GM18519 (cell line): ENCODE measurements at regions not wholly inside any gene's neighbourhood (a gene's known extent, or its start where the extent isn't known, plus 50 kb on each side); places are given as distances from the start of the nearest gene placed in this dataset.
"Not testable (repeated sequence)": the region's sequence is repeated elsewhere in the genome, so short reads cannot be mapped to it uniquely, and the experiment has no call there.

ENCODE experiments used
- ATAC-seq: cut with Tn5 transposase; IDR thresholded peaks from one replicate; pipeline ENCODE4 v1.9.1; 2021; ENCODE audit warnings: mild to moderate bottlenecking, moderate library complexity; ENCODE audit not compliant: unreplicated experiment, low FRiP score

GRCh38 chr10:8304861-8305260 is 250.4 kb downstream of the GATA3 start:
- no peak for ATAC-seq

DNA sequence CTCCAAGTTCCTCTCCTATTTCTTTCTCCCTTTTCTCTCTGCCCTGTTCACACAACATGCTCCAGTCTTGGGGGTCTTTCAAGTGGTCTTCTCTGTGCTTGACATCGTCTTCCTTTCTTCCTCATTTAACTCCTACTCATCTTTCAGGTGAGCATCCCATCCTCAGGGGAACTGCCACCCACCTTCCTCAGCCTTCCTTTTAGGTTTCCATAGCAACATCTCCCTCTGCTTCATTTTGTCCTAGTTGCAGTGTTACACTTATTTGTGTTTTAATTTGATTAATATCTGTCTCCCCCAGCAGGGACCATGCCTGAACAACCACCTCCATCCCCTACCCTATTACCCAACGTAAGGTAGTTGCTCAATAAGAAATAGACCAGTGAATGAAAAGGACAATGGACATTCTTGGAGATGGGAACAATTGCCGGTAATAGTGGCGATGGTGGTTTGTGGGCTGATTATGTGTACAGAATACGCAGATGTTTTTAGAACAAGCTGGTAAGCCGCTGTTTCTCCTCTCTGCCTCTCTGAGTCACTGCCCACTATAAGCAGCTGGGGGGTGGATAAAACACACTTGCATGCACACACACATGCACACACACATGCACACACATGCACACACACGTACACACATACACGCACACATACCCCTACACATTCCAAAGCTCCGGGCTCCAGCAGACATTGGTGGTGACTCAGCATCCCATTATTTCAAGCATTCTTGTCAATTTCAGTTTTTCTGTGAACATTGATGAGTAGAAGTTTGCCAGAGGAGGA is 251.6 kb downstream of the GATA3 start:
- no peak for ATAC-seq

- ATAC-seq = no peak
Measured at GRCh38 chr10:8306685-8307364, 252.3 kb downstream of the GATA3 start.

- ATAC-seq = no peak
Measured at GRCh38 chr10:8310930-8311329, 256.4 kb downstream of the GATA3 start.

DNA sequence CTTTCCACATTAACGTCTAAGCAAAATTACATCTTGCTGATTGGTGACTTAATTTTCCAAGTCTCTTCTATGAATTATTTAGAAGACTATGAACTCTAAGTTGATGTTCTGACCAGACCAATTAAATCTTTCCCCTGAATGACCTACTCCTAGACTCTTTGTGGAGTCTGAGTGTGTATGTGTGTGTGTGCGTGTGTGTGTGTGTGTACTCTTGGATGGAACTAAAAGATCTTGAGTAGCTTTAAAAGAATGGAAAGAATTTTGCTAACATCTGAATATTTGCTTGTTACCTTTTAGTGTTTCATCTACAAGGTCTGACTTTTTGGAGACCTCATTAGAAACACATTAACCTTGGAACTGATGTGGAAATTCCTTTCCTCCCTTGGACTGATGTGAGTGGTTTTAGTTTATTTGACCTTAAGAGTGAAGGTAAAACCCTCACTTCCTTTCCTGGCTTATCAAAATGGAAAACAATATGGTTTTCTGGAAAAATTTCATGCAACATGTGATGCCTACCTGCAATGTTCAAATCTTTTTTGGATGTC is 257.1 kb downstream of the GATA3 start:
- no peak for ATAC-seq

DNA sequence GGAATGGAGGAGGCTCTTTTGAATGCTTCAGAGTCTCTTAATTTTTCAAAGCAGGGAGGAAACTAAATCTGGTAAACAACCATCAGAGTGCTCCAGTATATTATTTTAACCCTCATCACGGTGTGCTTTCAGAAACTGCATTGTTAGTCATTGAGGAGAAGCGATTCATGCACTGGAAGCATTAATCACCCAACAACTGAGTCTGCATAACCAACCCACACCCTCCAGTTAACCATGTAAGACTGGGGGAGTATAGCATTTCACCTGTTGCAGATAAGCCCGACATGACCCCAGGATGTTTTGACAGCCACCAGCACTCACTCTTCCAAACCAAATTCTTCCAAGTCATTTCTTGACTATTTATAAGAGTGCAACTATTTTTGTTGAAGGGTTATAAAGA is 257.6 kb downstream of the GATA3 start:
- no peak for ATAC-seq

- ATAC-seq = no peak
Measured at GRCh38 chr10:8312781-8313180, 258.3 kb downstream of the GATA3 start.

- no peak for ATAC-seq
Measured at GRCh38 chr10:8314486-8314885, 260.0 kb downstream of the GATA3 start.

DNA sequence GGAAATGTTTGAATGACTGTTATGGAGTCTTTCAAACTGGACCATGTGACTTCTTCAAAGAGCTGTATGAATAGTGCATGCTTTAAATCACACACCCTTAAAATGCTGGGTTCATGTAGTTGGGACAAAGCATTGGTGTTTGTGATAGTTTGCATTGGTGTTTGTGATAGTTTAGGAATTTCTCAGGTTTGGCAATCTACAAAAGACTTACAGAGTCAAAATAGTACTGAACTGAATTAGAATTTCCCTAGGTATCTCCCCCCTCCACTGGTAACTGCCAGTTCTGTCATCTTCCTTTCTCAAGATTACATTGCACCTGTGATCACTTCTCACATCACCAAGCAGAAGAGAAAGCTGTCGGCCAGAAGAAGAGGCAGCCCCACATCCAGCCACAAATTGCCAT is 261.1 kb downstream of the GATA3 start:
- ATAC-seq = peak; percentile 67

DNA sequence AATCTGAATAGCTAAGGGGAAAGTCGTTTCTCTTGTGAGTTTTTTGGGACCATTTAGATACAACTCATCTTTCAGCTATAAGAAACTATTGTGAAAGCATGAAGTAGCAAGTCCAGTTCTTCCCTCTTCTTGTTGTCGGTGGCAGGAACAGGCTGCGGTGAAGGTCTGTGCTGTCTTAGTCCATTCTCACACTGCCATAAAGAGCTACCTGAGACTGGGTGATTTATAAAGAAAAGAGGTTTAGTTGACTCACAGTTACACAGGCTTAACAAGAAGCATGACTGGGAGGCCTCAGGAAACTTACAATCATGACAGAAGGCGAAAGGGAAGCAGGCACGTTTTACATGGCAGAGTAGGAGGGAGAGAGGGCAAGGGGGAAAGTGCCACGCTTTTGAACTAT is 261.8 kb downstream of the GATA3 start:
- no peak for ATAC-seq

- not testable (repeated sequence) for ATAC-seq
Measured at GRCh38 chr10:8318429-8318828, 263.9 kb downstream of the GATA3 start.

DNA sequence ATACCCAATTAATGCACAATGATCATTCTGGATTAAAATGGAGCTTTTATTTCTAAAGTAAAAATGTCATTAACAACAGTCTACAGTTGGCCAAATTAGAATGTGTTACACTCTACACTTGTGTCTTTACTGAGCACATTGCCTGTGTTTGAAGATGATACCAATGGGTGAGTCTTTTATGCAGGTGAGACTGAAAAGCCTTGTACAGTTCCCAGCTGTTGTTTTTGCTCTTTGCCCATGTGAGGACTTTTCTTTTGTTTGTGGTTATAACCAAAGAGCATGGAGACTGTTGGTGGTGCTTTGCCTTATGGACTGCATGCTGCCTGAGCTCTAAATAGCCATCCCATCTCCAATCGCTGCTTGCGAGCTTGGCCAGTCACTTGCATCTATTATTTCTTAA is 264.5 kb downstream of the GATA3 start:
- ATAC-seq = no peak

DNA sequence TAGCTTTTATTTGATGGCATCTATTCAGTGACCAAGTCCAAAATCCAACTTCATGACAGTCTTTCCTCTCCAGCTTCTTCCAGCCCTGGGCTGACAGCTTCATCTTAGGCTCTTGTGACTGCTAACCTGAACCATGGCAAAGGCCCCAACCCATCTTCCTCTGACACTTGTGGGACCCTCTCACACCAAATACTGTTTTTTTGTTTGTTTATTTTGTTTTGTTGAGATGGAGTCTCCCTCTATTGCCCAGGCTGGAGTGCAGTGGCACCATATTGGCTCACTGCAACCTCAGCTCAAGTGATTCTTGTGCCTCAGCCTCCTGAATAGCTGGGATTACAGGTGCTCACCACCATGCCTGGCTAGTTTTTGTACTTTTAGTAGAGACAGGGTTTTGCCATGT is 265.2 kb downstream of the GATA3 start:
- no peak for ATAC-seq

- ATAC-seq = no peak
Measured at GRCh38 chr10:8321990-8322389, 267.5 kb downstream of the GATA3 start.

- no peak for ATAC-seq
Measured at GRCh38 chr10:8323428-8324054, 269.1 kb downstream of the GATA3 start.

- ATAC-seq = no peak
Measured at GRCh38 chr10:8325024-8325980, 270.8 kb downstream of the GATA3 start.

DNA sequence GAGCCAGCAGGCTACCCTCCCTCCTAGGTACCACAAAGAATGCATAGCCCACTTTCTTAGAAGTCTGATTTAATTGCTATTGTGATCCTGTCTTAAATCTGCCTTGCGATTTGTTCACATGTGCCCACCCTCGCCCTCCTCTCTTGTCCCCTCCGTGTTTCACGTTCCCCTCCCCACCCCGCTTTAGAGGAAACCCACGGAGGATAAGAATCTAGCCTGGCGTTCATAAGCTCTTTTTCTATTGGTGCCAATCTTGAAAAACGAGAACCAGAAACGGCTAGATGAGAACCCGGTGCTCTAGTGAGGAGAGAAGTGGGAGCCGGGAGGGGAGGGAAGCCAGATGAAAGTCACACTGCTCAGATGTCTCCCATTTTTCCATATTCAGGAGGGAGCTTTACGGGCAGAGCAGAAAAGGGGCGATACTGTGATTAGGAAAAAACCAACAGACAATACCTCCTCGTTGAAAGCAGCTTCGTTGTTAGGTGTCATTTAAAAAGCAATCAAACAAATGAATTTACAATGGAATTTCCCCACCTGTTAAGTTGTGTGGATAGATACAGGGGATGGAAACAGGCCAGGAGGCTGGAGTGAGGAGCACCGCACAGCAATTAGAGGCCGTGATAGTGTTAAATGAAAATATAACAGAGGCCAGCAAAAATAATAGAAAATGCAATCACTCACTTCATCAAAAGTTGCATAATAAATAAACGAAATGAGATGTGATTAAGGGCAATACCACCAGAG is 272.1 kb downstream of the GATA3 start:
- ATAC-seq = no peak

GRCh38 chr10:8327140-8327423 is 272.6 kb downstream of the GATA3 start:
- ATAC-seq = no peak

DNA sequence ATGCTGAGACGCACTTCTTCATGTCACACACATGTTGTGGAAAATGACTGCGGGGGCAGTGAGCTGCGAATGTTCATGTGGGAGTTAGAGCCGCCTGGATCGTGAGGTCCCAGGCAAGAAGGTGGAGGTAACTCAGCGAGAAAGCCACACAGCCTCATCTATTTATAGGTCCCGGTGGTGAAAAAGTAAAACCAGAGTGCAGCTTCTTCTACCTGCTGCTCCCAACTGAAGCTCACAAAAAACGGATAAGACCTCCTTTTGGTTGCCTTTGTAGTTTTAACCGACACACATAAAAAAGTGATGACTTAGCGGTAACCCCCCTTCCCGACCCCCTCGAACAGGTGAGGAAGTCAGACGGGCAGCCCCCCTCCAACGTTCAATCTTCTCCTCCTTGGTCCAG is 276.9 kb downstream of the GATA3 start:
- no peak for ATAC-seq
